IPS DF 6.9 (cell line): ENCODE measurements at regions not wholly inside any gene's neighbourhood (a gene's known extent, or its start where the extent isn't known, plus 50 kb on each side); places are given as distances from the start of the nearest gene placed in this dataset.
"Not testable (repeated sequence)": the region's sequence is repeated elsewhere in the genome, so short reads cannot be mapped to it uniquely, and the experiment has no call there.

ENCODE experiments used
- DNase-seq: peaks from one replicate; pipeline ENCODE4 v3.0.0-alpha.2; 2013; ENCODE audit warnings: low read depth, low spot score
- H3K27ac ChIP-seq: one replicate; pipeline ENCODE4 v1.5.1; 2013; ENCODE audit warnings: low read length, control low read depth
- H3K27me3 ChIP-seq: 2 replicates; pipeline ENCODE4 v1.6.1; 2013; ENCODE audit warnings: mild to moderate bottlenecking, low read length; ENCODE audit not compliant: control insufficient read depth, insufficient read depth
- H3K36me3 ChIP-seq: 2 replicates; pipeline ENCODE4 v1.6.1; 2013; ENCODE audit warnings: low read length; ENCODE audit not compliant: control insufficient read depth, insufficient read depth
- H3K4me1 ChIP-seq: 2 replicates; pipeline ENCODE4 v1.6.1; 2013; ENCODE audit warnings: low read length; ENCODE audit not compliant: control insufficient read depth, insufficient read depth
- H3K4me3 ChIP-seq: 2 replicates; pipeline ENCODE4 v1.5.1; 2013; ENCODE audit warnings: mild to moderate bottlenecking, low read length
- H3K9me3 ChIP-seq: 2 replicates; pipeline ENCODE4 v1.6.1; 2013; ENCODE audit warnings: low read length, inconsistent platforms; ENCODE audit not compliant: control insufficient read depth, insufficient read depth
- WGBS: extraction: QIAGEN DNeasy Blood & Tissue Kit; methylation state at CpG from one replicate; pipeline ENCODE4 v1.1.7; 2013; ENCODE audit warnings: mixed read lengths, missing lambda C conversion rate; ENCODE audit not compliant: insufficient read length, insufficient coverage; 5-methylcytosine and 5-hydroxymethylcytosine counted together

- no CpG with 5 or more reads among the region's 2 CpGs for WGBS
- H3K27me3 ChIP-seq, result no peaks in the 10 kb centered on the region
- H3K4me1 ChIP-seq, result no peaks in the 10 kb centered on the region
- H3K4me3 ChIP-seq, result no peak overlapping the region
- DNase-seq, result no peak
- no peaks in the 10 kb centered on the region for H3K36me3 ChIP-seq
- no peaks in the 10 kb centered on the region for H3K9me3 ChIP-seq
- H3K27ac ChIP-seq, result no peak overlapping the region
Observed at GRCh38 chr7:94183289-94183749, 179.2 kb upstream of the BET1 start.

- Histone ChIP-seq H3K36me3 (no peaks in the 10 kb centered on the region), H3K27ac (no peak overlapping the region), H3K4me1 (no peaks in the 10 kb centered on the region), H3K4me3 (no peak overlapping the region), H3K9me3 (no peaks in the 10 kb centered on the region), H3K27me3 (no peaks in the 10 kb centered on the region)
- WGBS, result no CpG with 5 or more reads among the region's 3 CpGs
- no peak for DNase-seq
Observed at GRCh38 chr7:94183891-94184290, 179.7 kb upstream of the BET1 start.

DNA sequence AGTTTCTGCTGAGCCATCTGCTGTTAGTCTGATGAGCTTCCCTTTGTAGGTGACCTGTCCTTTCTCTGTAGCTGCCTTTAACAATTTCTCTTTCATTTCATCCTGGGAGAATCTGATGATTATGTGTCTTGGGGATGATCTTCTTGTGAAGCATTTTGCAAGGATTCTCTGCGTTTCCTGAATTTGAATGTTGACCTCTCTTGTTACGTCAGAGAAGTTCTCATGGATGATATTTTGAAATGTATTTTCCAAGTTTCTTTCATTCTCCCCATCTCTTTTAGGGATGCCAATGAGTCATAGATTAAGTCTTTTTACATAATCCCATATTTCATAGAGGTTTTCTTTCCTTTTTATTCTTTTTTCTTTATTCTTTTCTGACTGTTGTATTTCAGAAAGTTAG is 184.2 kb upstream of the BET1 start:
- no peaks in the 10 kb centered on the region for H3K4me1 ChIP-seq
- H3K27ac ChIP-seq, result no peak overlapping the region
- H3K9me3 ChIP-seq, result no peaks in the 10 kb centered on the region
- WGBS, result no CpG with 5 or more reads among the region's 2 CpGs
- no peaks in the 10 kb centered on the region for H3K36me3 ChIP-seq
- DNase-seq, result no peak
- no peak overlapping the region for H3K4me3 ChIP-seq
- no peaks in the 10 kb centered on the region for H3K27me3 ChIP-seq

- H3K36me3 ChIP-seq, result no peaks in the 10 kb centered on the region
- DNase-seq, result no peak
- H3K9me3 ChIP-seq, result no peaks in the 10 kb centered on the region
- H3K27me3 ChIP-seq, result no peaks in the 10 kb centered on the region
- no peak overlapping the region for H3K4me3 ChIP-seq
- H3K4me1 ChIP-seq, result no peaks in the 10 kb centered on the region
- H3K27ac ChIP-seq, result no peak overlapping the region
- WGBS, result no CpG with 5 or more reads among the region's 1 CpG
Observed at GRCh38 chr7:94190599-94191061, 186.5 kb upstream of the BET1 start.

GRCh38 chr7:94194426-94194825 is 190.3 kb upstream of the BET1 start:
- H3K36me3 ChIP-seq, H3K9me3 ChIP-seq, H3K4me3 ChIP-seq, H3K27ac ChIP-seq, DNase-seq, H3K4me1 ChIP-seq, H3K27me3 ChIP-seq: not testable (repeated sequence)
- WGBS, result no CpG with 5 or more reads among the region's 3 CpGs

- Histone ChIP-seq H3K27me3 (no peaks in the 10 kb centered on the region), H3K4me1 (no peaks in the 10 kb centered on the region), H3K9me3 (no peaks in the 10 kb centered on the region), H3K36me3 (no peaks in the 10 kb centered on the region), H3K27ac (no peak overlapping the region), H3K4me3 (no peak overlapping the region)
- DNase-seq, result no peak
- WGBS, result no CpG with 5 or more reads among the region's 2 CpGs
Observed at GRCh38 chr7:94195201-94195600, 191.0 kb upstream of the BET1 start.

DNA sequence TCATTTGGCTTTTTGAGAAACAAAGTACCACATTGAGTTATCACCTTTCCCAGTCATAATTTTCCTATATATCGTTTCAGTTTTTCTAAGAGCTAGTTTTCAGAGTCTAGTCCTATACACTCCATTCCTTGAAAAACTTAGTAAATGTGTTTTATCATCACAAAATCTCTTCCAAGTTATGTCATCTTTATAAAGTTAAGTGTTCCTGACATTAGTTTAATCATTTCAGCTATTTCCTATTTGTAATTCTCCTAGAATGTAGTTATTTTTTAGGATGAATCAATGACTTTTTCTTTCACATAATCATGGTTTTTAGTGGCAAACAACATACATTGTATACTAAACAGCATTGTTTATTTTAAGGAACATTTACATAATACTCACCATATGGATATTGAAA is 191.7 kb upstream of the BET1 start:
- DNase-seq, result no peak
- no peaks in the 10 kb centered on the region for H3K36me3 ChIP-seq
- no CpG with 5 or more reads among the region's 1 CpG for WGBS

DNA sequence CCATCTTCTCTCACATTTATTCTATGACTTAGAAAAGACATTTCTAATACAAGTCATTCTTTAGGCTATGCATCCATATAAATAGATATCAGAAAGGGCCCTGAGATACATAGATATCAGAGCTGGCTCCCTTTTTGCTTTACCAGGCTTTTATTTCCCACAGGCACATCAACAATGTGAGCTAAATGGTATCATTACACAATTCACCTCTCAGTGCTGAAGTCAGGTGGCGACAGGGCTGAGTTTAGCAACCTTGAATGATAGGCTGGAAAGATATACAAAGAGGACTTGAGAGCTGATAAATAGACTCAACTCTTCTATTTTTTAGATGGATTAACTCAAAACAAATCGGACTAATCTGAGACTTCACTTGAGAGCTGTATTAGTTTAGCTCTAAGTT is 189.2 kb upstream of the COL1A2 start:
- Histone ChIP-seq H3K36me3 (no peaks in the 10 kb centered on the region), H3K27me3 (no peaks in the 10 kb centered on the region), H3K9me3 (no peaks in the 10 kb centered on the region), H3K4me3 (no peak overlapping the region), H3K4me1 (no peaks in the 10 kb centered on the region), H3K27ac (no peak overlapping the region)
- no peak for DNase-seq
- no CpG with 5 or more reads among the region's 2 CpGs for WGBS

More for the DNA sequence above, 191.7 kb upstream of the BET1 start:
- Histone ChIP-seq H3K4me3 (no peak overlapping the region), H3K9me3 (no peaks in the 10 kb centered on the region), H3K27ac (no peak overlapping the region), H3K27me3 (no peaks in the 10 kb centered on the region), H3K4me1 (no peaks in the 10 kb centered on the region)

- H3K4me3 ChIP-seq, result no peak overlapping the region
- no peak overlapping the region for H3K27ac ChIP-seq
- no CpG with 5 or more reads among the region's 2 CpGs for WGBS
Observed at GRCh38 chr7:94206295-94206694, 188.4 kb upstream of the COL1A2 start.

DNA sequence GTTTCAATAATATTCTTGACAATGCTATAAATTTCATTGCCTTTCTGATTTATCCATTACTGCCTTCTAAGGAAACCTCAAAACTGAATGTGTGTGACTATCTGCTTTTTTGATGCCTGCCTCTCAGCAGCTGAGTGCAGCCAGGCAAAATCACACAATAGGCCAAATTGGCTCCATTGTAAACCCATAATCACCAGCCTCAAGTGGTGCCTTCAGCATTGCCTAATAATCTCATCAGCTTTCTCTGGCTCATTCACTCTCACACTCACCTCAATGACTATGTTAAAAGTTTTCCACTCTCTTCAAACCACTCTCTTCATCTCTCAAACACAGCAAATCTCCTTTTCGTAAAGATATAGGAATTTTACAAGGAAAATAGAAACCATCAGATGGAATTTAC is 182.5 kb upstream of the COL1A2 start:
- H3K4me1 ChIP-seq, result no peaks in the 10 kb centered on the region
- no peak overlapping the region for H3K27ac ChIP-seq
- no peak for DNase-seq
- H3K27me3 ChIP-seq, result no peaks in the 10 kb centered on the region
- no peaks in the 10 kb centered on the region for H3K36me3 ChIP-seq
- H3K4me3 ChIP-seq, result no peak overlapping the region
- 100% methylated on average over 1 of the region's 1 CpG for WGBS
- H3K9me3 ChIP-seq, result no peaks in the 10 kb centered on the region

More at GRCh38 chr7:94206295-94206694, 188.4 kb upstream of the COL1A2 start:
- Histone ChIP-seq H3K9me3 (no peaks in the 10 kb centered on the region), H3K27me3 (no peaks in the 10 kb centered on the region), H3K4me1 (no peaks in the 10 kb centered on the region), H3K36me3 (no peaks in the 10 kb centered on the region)
- DNase-seq, result no peak

DNA sequence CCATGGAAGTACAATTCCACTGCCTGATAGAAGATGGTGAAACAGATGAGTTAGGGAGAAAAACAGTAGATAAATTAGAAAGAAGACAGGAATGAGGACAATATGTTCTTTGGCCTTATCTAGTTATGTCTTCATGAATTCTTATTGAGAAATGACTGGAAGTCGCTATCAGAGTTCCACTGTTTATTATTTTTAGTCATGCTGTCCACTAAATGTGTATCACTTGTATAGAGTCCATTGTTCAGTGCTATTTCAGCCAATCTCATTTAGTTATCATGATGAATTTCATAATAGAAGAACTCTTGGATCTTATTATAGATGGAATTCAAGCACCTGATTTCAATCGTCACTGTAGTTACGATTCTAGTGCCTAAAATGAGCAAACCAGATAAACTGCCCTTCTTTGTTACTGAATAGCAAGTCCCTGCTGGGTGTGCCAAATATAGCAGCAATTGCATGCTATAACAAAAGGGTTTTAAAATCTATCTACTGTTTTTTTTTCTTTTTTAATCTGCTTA is 177.7 kb upstream of the COL1A2 start:
- Histone ChIP-seq H3K27ac (no peak overlapping the region), H3K9me3 (no peaks in the 10 kb centered on the region), H3K4me1 (no peaks in the 10 kb centered on the region), H3K27me3 (no peaks in the 10 kb centered on the region), H3K4me3 (no peak overlapping the region), H3K36me3 (no peaks in the 10 kb centered on the region)
- no CpG with 5 or more reads among the region's 3 CpGs for WGBS
- no peak for DNase-seq
